HUES48 (cell line): ENCODE measurements at regions not wholly inside any gene's neighbourhood (a gene's known extent, or its start where the extent isn't known, plus 50 kb on each side); places are given as distances from the start of the nearest gene placed in this dataset.

ENCODE experiments used
- H3K27ac ChIP-seq: one replicate; pipeline ENCODE4 v1.7.0; 2013; ENCODE audit warnings: low read depth, low read length, inconsistent platforms
- H3K27me3 ChIP-seq: 2 replicates; pipeline ENCODE4 v1.6.1; 2013; ENCODE audit warnings: mild to moderate bottlenecking, low read length; ENCODE audit not compliant: control insufficient read depth, insufficient read depth
- H3K36me3 ChIP-seq: 2 replicates; pipeline ENCODE4 v1.6.1; 2013; ENCODE audit warnings: low read length; ENCODE audit not compliant: control insufficient read depth, insufficient read depth
- H3K4me1 ChIP-seq: 2 replicates; pipeline ENCODE4 v1.6.1; 2013; ENCODE audit warnings: mild to moderate bottlenecking, low read length; ENCODE audit not compliant: control insufficient read depth, insufficient read depth
- H3K4me3 ChIP-seq: 2 replicates; pipeline ENCODE4 v1.5.1; 2013; ENCODE audit warnings: mild to moderate bottlenecking, low read depth, low read length
- H3K9ac ChIP-seq: 2 replicates; pipeline ENCODE4 v1.6.1; 2013; ENCODE audit warnings: mild to moderate bottlenecking, low read depth, low read length, moderate library complexity
- H3K9me3 ChIP-seq: 2 replicates; pipeline ENCODE4 v1.6.1; 2013; ENCODE audit warnings: low read length; ENCODE audit not compliant: control insufficient read depth, insufficient read depth

DNA sequence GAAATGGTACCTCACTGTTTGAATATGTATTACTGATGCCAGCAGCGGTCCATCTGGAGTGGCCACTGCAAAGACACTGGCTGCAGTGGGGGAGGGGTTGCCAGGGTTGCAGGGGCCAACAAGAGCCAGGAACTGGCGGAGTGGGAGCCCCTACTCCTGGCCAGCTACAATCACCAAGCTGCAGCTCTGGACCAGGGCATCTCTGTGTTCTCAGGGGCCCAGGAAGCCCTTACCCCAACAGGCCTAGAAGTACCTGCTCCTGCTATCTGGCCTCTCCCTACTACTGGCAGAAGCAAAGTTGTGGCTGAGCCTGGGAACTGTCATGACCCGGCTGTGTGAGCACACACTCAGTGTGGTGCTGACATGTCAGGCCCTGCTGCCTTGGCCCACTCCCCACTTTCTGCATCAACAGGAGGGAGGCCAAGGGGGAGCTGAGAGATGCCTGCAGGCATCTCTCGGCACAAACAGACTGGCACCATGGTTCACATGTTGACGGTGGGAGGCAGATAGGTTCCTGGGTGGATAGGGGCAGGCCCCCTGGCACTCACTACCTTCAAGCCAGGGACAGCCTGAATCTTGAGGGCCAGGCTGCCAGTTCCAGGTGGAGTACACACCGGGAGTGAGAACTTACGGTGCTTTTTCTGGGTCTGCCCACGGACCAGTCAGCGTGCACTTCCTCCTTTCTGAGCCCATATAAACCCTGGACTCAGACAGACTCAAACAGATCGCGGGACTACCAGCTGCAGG is 1188.0 kb downstream of the GRIK2 start:
- H3K27ac ChIP-seq = no peak overlapping the region
- H3K27me3 ChIP-seq = no peaks in the 10 kb centered on the region
- H3K36me3 ChIP-seq = no peaks in the 10 kb centered on the region
- H3K4me3 ChIP-seq = no peak overlapping the region
- no peaks in the 10 kb centered on the region for H3K4me1 ChIP-seq
- H3K9me3 ChIP-seq = peaks cover 16% of the 10 kb centered on the region
- H3K9ac ChIP-seq = no peak overlapping the region

DNA sequence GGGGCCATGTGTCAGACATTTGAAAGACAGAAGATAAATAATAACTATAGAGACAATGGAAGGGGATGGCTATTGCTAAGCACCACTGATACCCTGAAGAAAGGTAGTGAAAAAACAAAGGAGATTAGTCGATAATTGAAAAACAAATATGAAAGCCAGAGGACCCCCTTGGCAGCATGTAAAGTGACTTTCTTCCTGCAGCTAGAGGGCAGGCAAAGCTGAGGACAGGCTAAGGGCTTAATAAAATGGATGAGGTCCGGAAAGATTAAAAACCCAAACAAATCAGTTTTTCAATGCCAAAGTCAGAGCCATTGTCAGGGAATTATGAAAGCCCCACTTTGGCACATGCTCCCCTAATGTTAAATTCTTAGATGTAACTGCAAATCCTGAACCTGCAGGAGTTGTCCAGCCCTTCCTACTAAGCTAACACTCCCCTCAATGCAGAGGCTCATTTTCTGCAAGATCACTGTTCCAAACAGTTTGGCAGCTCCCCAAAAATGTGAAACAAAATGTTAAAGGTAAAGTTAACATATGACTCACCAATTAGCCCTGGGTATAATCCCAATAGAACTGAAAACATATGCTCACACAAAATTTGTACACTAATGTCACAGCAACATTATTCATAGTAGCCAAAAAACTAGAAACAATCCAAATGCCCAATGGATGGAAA is 1177.9 kb downstream of the GRIK2 start:
- no peaks in the 10 kb centered on the region for H3K36me3 ChIP-seq
- no peak overlapping the region for H3K4me3 ChIP-seq
- H3K27me3 ChIP-seq = no peaks in the 10 kb centered on the region
- H3K27ac ChIP-seq = no peak overlapping the region
- H3K4me1 ChIP-seq = peaks cover 5% of the 10 kb centered on the region; the same call in 1 of the 2 replicates
- no peak overlapping the region for H3K9ac ChIP-seq
- no peaks in the 10 kb centered on the region for H3K9me3 ChIP-seq

DNA sequence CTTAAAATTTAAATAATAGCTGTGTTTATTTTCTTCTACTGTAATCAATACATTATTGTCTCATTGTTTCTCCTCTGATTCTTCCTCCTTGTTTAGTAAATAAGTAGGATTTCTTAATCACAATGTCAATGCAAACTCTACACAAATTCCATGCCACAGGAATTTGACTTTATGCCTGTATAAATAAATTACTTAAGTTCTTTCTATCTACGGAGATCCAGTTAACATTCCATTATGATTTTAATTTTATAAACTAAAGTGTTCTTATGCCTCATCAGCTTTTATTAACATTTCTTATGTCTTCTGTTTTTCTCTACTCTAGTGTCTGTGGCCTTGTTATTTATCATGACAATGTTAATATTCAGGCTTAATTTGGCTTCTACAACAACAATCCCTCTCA is 1169.2 kb downstream of the GRIK2 start:
- Histone ChIP-seq H3K9me3 (no peaks in the 10 kb centered on the region), H3K9ac (no peak overlapping the region), H3K4me3 (no peak overlapping the region), H3K27ac (no peak overlapping the region), H3K36me3 (no peaks in the 10 kb centered on the region), H3K27me3 (no peaks in the 10 kb centered on the region), H3K4me1 (no peaks in the 10 kb centered on the region; the same call in 1 of the 2 replicates)

DNA sequence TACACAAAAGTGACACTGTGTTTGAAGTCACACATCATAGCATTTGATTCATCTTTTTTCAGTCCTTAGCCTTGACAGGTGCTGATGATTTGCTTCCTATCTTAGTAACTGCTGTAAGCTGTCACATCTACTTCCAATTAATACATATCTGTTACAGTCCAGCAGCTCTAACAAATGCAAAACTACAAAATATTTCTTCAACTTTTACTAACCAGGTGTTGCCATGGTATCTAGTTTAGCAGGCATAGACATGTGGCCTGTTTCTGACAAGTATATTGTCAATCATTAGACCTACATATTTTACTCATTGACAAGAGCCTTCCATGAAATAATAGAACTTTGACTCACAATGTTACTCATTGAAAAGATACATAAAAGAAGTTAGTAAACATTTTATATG is 1159.7 kb downstream of the GRIK2 start:
- Histone ChIP-seq H3K9ac (no peak overlapping the region), H3K9me3 (no peaks in the 10 kb centered on the region), H3K27ac (no peak overlapping the region), H3K27me3 (no peaks in the 10 kb centered on the region), H3K4me1 (no peaks in the 10 kb centered on the region), H3K36me3 (no peaks in the 10 kb centered on the region), H3K4me3 (no peak overlapping the region)

DNA sequence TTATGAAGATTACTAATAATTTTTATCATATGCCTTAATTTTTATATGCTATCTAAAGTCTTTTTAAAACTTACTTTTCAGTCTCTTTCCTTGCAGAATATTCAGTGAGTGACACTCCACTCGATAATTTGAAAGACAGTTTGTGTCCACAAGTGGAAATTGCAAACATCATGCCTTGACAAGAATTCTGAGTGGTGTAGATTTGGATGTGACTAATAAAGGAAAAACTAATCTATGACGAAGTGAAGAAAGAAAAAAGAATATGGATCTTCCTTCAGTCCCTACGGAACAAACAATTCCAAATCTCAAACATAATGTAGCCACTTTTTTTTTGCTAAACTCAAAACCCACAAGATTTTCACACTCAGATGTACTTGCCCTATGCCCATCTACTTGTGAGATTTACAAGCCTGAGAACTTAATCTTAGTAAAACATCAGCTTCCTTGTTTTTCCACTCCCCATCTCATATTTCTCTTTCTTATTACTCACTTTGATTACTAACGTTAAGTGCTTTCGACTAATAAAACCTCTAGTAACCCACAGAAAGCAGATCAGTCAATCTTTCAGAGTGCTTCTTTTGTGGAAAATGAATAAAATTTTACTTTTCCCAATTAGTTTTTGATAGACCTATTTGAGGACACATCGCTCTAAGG is 1155.8 kb downstream of the GRIK2 start:
- H3K4me3 ChIP-seq = no peak overlapping the region
- no peak overlapping the region for H3K9ac ChIP-seq
- H3K36me3 ChIP-seq = no peaks in the 10 kb centered on the region
- H3K27ac ChIP-seq = no peak overlapping the region
- no peaks in the 10 kb centered on the region for H3K9me3 ChIP-seq
- H3K4me1 ChIP-seq = no peaks in the 10 kb centered on the region
- no peaks in the 10 kb centered on the region for H3K27me3 ChIP-seq

DNA sequence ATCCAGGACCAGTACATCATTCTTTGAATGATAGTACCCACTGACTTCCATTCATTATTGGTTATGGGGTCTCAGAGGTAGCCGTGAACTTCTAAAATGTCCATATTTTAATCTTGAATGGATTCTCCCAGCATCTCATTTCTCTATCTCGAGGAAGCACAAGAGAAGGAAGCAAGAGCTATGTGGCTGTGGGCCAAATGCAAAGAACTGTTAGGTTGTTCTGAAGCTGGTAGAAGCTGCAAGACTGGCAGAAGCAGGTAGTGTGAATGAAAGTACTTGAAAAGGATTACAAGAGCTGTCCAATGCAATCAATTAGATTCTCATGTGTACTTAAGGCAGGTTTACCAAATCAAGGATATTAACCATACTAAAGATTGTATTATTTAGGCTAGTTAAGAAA is 1131.8 kb downstream of the GRIK2 start:
- Histone ChIP-seq H3K4me3 (no peak overlapping the region), H3K4me1 (no peaks in the 10 kb centered on the region), H3K36me3 (no peaks in the 10 kb centered on the region), H3K9ac (no peak overlapping the region), H3K27ac (no peak overlapping the region), H3K27me3 (no peaks in the 10 kb centered on the region), H3K9me3 (no peaks in the 10 kb centered on the region)

DNA sequence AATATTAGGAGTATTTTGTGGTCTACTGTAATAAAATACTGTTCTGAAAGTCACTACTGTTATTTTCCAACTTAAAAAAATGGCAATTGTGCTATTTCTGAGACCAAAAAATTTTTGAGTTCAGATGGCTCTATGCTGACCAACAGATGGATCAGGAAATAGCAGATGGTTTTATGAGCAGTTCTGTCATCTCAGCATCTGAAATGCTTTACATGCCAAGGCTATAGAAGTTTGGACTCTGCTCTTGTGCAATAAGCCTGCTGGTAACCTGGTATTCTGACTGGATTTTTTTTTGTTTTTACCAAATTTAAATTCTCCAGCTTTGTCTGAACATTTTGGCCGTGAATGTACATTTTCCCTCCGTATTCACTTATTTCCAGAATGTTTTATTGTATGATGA is 1127.5 kb downstream of the GRIK2 start:
- no peaks in the 10 kb centered on the region for H3K27me3 ChIP-seq

DNA sequence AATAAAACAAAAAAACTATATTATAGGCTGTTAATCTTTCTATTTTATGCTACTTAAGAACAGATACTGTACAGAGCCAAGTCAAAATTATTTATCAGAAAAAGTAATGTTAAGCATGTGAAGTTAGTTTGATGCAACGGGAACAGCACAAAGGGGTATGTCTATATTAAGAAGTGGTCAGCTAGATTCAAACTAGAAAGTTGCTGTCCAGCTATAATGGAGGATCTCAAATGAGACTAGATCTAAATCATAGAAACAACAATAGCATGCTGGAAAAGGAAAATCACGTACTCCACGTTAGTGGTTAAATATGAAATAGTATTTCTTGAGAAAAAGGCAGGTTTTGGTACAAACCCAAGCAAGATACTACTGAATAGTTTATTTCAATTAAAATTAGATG is 1124.0 kb downstream of the GRIK2 start:
- H3K4me1 ChIP-seq = no peaks in the 10 kb centered on the region
- H3K9ac ChIP-seq = no peak overlapping the region
- no peaks in the 10 kb centered on the region for H3K27me3 ChIP-seq
- no peak overlapping the region for H3K4me3 ChIP-seq
- H3K36me3 ChIP-seq = no peaks in the 10 kb centered on the region
- no peak overlapping the region for H3K27ac ChIP-seq
- no peaks in the 10 kb centered on the region for H3K9me3 ChIP-seq

More for the DNA sequence above, 1127.5 kb downstream of the GRIK2 start:
- Histone ChIP-seq H3K4me3 (no peak overlapping the region), H3K27ac (no peak overlapping the region), H3K4me1 (no peaks in the 10 kb centered on the region), H3K36me3 (no peaks in the 10 kb centered on the region), H3K9ac (no peak overlapping the region), H3K9me3 (no peaks in the 10 kb centered on the region)

DNA sequence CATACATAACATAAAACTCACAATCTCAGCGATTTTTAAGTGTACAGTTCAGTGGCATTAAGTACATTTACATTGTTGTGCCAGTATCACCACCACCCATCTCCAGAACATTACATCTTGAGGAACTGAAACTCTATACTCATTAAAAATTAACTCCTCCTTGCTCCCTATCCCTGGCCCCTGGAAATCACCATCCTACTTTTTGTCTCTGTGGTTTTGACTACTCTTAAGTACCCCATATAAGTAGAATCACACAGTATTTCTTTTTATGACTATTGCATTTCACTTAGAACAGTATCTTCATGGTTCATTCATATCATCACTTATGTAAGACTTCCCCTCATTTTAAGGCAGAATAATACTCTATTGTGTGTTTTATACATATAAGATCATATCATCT is 1108.1 kb downstream of the GRIK2 start:
- no peak overlapping the region for H3K4me3 ChIP-seq
- H3K27ac ChIP-seq = no peak overlapping the region
- H3K36me3 ChIP-seq = no peaks in the 10 kb centered on the region
- H3K9me3 ChIP-seq = peaks cover 9% of the 10 kb centered on the region; the same call in 1 of the 2 replicates
- H3K4me1 ChIP-seq = no peaks in the 10 kb centered on the region
- H3K9ac ChIP-seq = no peak overlapping the region
- H3K27me3 ChIP-seq = no peaks in the 10 kb centered on the region

DNA sequence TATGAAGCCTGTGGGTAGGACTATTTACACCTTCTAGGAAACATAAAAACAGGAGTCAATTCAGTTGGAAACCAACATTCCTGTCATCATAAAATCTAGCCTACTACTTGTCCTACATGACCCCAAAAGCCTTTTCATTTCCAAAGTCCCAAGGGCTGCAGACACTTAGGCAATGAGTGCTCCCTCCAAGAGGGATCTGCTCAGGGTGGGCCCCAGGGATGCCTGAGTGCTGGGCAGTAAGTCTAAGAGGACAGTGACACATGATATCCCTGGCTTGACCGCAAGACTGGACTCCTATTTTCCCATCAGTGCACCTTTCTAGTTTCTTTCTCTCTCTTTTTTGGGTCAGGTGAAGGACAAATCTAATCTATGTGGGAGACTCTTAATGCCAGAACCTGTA is 1101.3 kb downstream of the GRIK2 start:
- Histone ChIP-seq H3K27ac (no peak overlapping the region), H3K4me3 (no peak overlapping the region), H3K4me1 (peaks cover 6% of the 10 kb centered on the region; the same call in 1 of the 2 replicates), H3K36me3 (no peaks in the 10 kb centered on the region), H3K9me3 (no peaks in the 10 kb centered on the region), H3K27me3 (no peaks in the 10 kb centered on the region), H3K9ac (no peak overlapping the region)

DNA sequence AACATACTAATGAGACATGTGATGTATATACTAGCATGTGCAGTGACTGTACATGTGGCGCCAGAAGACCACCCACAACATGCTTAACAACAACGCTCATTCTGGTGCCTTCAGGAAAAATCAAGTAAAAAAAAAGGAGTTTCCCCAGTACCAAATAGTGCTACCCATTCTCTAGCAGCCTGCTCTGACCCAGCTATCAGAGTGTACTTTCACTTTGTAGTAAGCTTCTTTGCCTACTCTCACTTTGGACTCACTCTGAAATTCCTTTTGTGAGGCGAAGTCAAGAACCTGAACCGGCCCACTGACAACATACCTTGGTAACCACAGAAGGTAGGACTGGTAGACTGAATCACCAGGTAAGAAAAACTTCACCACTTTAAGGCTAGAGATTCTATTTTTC is 1100.0 kb downstream of the GRIK2 start:
- H3K36me3 ChIP-seq = no peaks in the 10 kb centered on the region
- H3K4me1 ChIP-seq = peaks cover 6% of the 10 kb centered on the region; the same call in 1 of the 2 replicates
- no peak overlapping the region for H3K9ac ChIP-seq
- H3K9me3 ChIP-seq = no peaks in the 10 kb centered on the region
- no peaks in the 10 kb centered on the region for H3K27me3 ChIP-seq
- H3K4me3 ChIP-seq = no peak overlapping the region
- no peak overlapping the region for H3K27ac ChIP-seq
